Ovary (tissue), 7 donors: ENCODE measurements at regions not wholly inside any gene's neighbourhood (a gene's known extent, or its start where the extent isn't known, plus 50 kb on each side); places are given as distances from the start of the nearest gene placed in this dataset.

Experiments used
- DNase-seq, 5 donors: peaks; one replicate each; pipeline ENCODE4 v3.0.0-alpha.2; 2019 to 2020
- H3K27ac ChIP-seq, 2 donors: fragments of 200-600 bp; one replicate each; pipeline versions ENCODE4 v1.5.1 to v1.8.0; 2019 to 2022
- H3K27me3 ChIP-seq: fragments of 200-600 bp; one replicate; pipeline ENCODE4 v1.8.0; 2022
- H3K36me3 ChIP-seq: fragments of 200-600 bp; sonication (generic); one replicate; pipeline ENCODE4 v1.5.1; 2019
- H3K4me1 ChIP-seq: one replicate; pipeline ENCODE4 v1.8.1; 2013; ENCODE audit warnings: mild to moderate bottlenecking, moderate library complexity; ENCODE audit not compliant: insufficient read depth
- H3K4me3 ChIP-seq: fragments of 200-600 bp; sonication (generic); one replicate; pipeline ENCODE4 v1.5.1; 2017
- H3K9me3 ChIP-seq, 2 donors: fragments of 200-600 bp in 1 of 2; sonication (generic) in 1 of 2; one replicate each; pipeline versions ENCODE4 v1.5.1 to v1.8.1; 2013 to 2019; ENCODE audit warnings: mild to moderate bottlenecking in 1 of 2, moderate library complexity in 1 of 2
- CTCF ChIP-seq, 3 donors: fragments of 450-650 bp in 2 of 3; fragments of 200-600 bp in 1 of 3; IDR thresholded peaks; one replicate each; pipeline versions ENCODE4 v1.5.1 to v1.8.0; 2016 to 2022; ENCODE audit warnings: antibody characterized with exemption in 3 of 3, mild to moderate bottlenecking in 1 of 3
- EP300 ChIP-seq: sonication (generic); formaldehyde crosslinking; IDR thresholded peaks from one replicate; pipeline ENCODE4 v1.6.1; 2017; ENCODE audit warnings: antibody characterized with exemption
- POLR2A ChIP-seq: fragments of 450-650 bp; IDR thresholded peaks from one replicate; pipeline ENCODE4 v1.6.1; 2017; ENCODE audit warnings: antibody characterized with exemption, mild to moderate bottlenecking, moderate library complexity
- WGBS, 3 donors: extraction: QIAGEN DNeasy Blood & Tissue Kit in 1 of 3; methylation state at CpG; one replicate each; pipeline versions ENCODE4 v1.1.5 to v1.1.7; 2013 to 2017; 5-methylcytosine and 5-hydroxymethylcytosine counted together
- intact Hi-C, 4 donors: fragments of 100-400 bp; cut with DNase I; formaldehyde crosslinking; loops; one replicate each; pipeline versions ENCODE4 v1.11.0 to v1.15.1; 2022 to 2023
- donor health status: DM: no; HTN: no; CAD: no; lungs with moderate emphysema.
- donor health status: DM: no; HTN: no; CAD: no.
- donor health status: Bipolar disorder and iron deficiency.
- donor health status: DM: no; HTN: no; CAD: no.
- donor health status: DM: yes; HTN: yes; CAD: no.

GRCh38 chr9:74322661-74323314 is 174.3 kb upstream of the RORB start:
- no peaks in the 10 kb centered on the region for H3K36me3 ChIP-seq
- H3K4me3 ChIP-seq, result no peak overlapping the region
- WGBS, 3 donors, result 30 to 39% (median 31%) methylated on average over 3 of the region's 3 CpGs
- no peak for DNase-seq
- H3K9me3 ChIP-seq, result no peaks in the 10 kb centered on the region
- no peak overlapping the region for H3K27ac ChIP-seq
- TF ChIP-seq POLR2A (no peak), CTCF (IDR thresholded peaks at IDR 0.05) (no peak), EP300 (no peak)
- H3K4me1 ChIP-seq, result no peaks in the 10 kb centered on the region
- intact Hi-C loops, result no loop called here
- H3K27me3 ChIP-seq, result no peaks in the 10 kb centered on the region

- no peaks in the 10 kb centered on the region for H3K4me1 ChIP-seq
- intact Hi-C loops, result no loop called here
- 76 to 85% (median 83%) methylated on average over 2 of the region's 2 CpGs for WGBS, 3 donors
- no peaks in the 10 kb centered on the region for H3K36me3 ChIP-seq
- no peak for TF ChIP-seq EP300
- no peak for TF ChIP-seq POLR2A
- TF ChIP-seq CTCF (IDR thresholded peaks at IDR 0.05), result no peak
- DNase-seq, result no peak
- H3K4me3 ChIP-seq, result no peak overlapping the region
- H3K27me3 ChIP-seq, result no peaks in the 10 kb centered on the region
- H3K9me3 ChIP-seq, result no peaks in the 10 kb centered on the region
- no peak overlapping the region for H3K27ac ChIP-seq
Observed at GRCh38 chr9:74330487-74331214, 166.5 kb upstream of the RORB start.

DNA sequence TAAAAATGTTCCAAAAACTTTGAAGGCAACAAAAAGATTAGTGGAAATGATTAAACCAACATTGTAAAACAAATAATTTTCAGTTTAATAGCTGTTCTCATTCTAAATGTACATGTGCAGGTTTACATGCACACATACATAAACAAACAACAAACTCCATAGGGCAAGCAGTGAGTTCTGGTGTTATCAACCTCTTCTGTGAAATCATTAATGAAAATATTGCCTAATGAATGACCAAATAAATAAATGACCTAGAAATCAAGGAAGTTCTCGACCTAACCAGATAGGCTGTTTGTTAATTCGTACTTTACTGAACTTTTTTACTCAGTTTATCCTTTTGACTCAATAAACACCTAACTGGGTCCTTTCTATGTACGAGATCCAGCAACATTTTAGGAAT is 165.5 kb upstream of the RORB start:
- no peak for DNase-seq
- Histone ChIP-seq H3K9me3 (no peaks in the 10 kb centered on the region), H3K27me3 (no peaks in the 10 kb centered on the region), H3K4me3 (no peak overlapping the region), H3K4me1 (no peaks in the 10 kb centered on the region), H3K27ac (no peak overlapping the region), H3K36me3 (no peaks in the 10 kb centered on the region)
- intact Hi-C loops, result no loop called here
- 56 to 78% (median 64%) methylated on average over 3 of the region's 3 CpGs for WGBS, 3 donors
- no peak for TF ChIP-seq POLR2A
- TF ChIP-seq CTCF (IDR thresholded peaks at IDR 0.05), result no peak
- TF ChIP-seq EP300, result no peak

DNA sequence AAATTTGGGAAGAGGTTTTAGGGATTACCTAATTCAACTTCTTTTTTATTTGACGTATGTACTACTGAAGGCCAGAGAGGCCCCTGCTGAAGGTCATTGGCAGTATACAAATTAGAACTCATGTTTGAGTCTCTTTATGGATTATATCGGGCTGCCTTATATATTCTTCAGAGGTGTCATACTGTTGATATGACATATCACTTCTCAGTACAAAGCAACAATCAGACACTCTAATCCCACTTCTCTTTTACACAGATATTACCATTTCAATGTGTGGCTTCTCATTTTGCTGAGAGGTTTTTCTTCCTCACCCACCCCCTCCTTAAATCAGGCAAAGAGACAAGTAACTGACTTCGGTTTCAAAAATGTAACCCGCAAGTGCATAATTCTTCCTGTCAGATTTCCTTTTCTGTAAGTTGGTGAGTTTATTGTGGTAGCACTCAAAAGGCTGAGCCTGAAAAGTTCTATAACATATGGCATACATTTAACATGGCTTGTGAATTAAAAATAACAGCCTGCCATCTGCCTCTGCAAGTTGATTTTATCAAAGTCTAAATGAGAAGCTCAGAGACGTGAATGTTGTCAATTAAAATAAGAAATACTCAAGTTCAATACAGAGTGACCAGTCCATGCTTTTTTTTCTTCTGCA is 163.6 kb upstream of the RORB start:
- H3K27ac ChIP-seq, result no peak overlapping the region
- H3K4me3 ChIP-seq, result no peak overlapping the region
- H3K4me1 ChIP-seq, result no peaks in the 10 kb centered on the region
- 52 to 55% (median 54%) methylated on average over 5 of the region's 5 CpGs for WGBS, 3 donors
- no peak for TF ChIP-seq EP300
- no peak for TF ChIP-seq POLR2A
- TF ChIP-seq CTCF (IDR thresholded peaks at IDR 0.05), result no peak
- no peaks in the 10 kb centered on the region for H3K27me3 ChIP-seq
- DNase-seq, result no peak
- no peaks in the 10 kb centered on the region for H3K36me3 ChIP-seq
- no peaks in the 10 kb centered on the region for H3K9me3 ChIP-seq
- intact Hi-C loops, result no loop called here
